ENCODE measurements at regions not wholly inside any gene's neighbourhood (a gene's known extent, or its start where the extent isn't known, plus 50 kb on each side); places are given as distances from the start of the nearest gene placed in this dataset.

DNA sequence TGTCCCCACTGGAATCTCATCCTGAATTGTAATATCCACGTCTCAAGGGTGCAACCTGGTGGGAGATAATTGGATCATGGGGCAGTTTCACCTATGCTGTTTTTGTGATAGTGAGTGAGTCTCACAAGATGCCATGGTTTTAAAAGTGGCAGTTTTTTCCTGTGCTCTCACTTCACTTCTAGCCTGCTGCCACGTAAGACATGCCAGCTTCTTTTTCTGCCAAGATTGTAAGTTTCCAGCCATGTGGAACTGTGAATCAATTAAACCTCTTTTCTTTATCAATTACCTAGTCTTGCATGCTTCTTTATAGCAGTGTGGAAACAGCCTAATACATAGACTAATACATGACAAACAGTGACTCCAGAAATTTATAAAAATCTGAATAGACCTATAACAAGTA lies 1131.8 kb downstream of the PCDH7 start:
- TF ChIP-seq EGR1 (IDR thresholded peaks at IDR 0.05) = no peak
- TF ChIP-seq RAD21 (IDR thresholded peaks at IDR 0.05; ENCODE audit: low read depth) = no peak
- TF ChIP-seq YY1 (IDR thresholded peaks at IDR 0.05; ENCODE audit: low read depth) = no peak
- TF ChIP-seq, protein P1, sequence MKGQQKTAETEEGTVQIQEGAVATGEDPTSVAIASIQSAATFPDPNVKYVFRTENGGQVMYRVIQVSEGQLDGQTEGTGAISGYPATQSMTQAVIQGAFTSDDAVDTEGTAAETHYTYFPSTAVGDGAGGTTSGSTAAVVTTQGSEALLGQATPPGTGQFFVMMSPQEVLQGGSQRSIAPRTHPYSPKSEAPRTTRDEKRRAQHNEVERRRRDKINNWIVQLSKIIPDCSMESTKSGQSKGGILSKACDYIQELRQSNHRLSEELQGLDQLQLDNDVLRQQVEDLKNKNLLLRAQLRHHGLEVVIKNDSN (IDR thresholded peaks at IDR 0.05) = no peak
- TF ChIP-seq CREB1 (IDR thresholded peaks at IDR 0.05; ENCODE audit: low read depth) = no peak
- TF ChIP-seq, protein P2, sequence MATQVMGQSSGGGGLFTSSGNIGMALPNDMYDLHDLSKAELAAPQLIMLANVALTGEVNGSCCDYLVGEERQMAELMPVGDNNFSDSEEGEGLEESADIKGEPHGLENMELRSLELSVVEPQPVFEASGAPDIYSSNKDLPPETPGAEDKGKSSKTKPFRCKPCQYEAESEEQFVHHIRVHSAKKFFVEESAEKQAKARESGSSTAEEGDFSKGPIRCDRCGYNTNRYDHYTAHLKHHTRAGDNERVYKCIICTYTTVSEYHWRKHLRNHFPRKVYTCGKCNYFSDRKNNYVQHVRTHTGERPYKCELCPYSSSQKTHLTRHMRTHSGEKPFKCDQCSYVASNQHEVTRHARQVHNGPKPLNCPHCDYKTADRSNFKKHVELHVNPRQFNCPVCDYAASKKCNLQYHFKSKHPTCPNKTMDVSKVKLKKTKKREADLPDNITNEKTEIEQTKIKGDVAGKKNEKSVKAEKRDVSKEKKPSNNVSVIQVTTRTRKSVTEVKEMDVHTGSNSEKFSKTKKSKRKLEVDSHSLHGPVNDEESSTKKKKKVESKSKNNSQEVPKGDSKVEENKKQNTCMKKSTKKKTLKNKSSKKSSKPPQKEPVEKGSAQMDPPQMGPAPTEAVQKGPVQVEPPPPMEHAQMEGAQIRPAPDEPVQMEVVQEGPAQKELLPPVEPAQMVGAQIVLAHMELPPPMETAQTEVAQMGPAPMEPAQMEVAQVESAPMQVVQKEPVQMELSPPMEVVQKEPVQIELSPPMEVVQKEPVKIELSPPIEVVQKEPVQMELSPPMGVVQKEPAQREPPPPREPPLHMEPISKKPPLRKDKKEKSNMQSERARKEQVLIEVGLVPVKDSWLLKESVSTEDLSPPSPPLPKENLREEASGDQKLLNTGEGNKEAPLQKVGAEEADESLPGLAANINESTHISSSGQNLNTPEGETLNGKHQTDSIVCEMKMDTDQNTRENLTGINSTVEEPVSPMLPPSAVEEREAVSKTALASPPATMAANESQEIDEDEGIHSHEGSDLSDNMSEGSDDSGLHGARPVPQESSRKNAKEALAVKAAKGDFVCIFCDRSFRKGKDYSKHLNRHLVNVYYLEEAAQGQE (IDR thresholded peaks at IDR 0.05; ENCODE audit: low read depth) = no peak
- no peak for TF ChIP-seq TEAD4 (IDR thresholded peaks at IDR 0.05)
